ENCODE measurements at regions not wholly inside any gene's neighbourhood (a gene's known extent, or its start where the extent isn't known, plus 50 kb on each side); places are given as distances from the start of the nearest gene placed in this dataset.

GRCh38 chr4:11004818-11005217 is 320.2 kb upstream of the CLNK start:
- Histone ChIP-seq H3K36me3 (no peaks in the 10 kb centered on the region), H3K4me3 (no peak overlapping the region), H3K4me1 (no peaks in the 10 kb centered on the region), H3K27ac (replicated peaks) (no peak overlapping the region), H3K9me3 (replicated peaks) (peaks cover 15% of the 10 kb centered on the region), H3K27me3 (ENCODE audit: low read depth) (peaks cover 21% of the 10 kb centered on the region)
- intact Hi-C loops (cut with micrococcal nuclease) = no loop called here
- no peak for TF ChIP-seq CTCF (IDR thresholded peaks at IDR 0.05; ENCODE audit: borderline replicate concordance)
- DNase-seq = no peak

- Histone ChIP-seq H3K36me3 (no peaks in the 10 kb centered on the region), H3K9me3 (replicated peaks) (peaks cover 1% of the 10 kb centered on the region), H3K27me3 (ENCODE audit: low read depth) (peaks cover 19% of the 10 kb centered on the region), H3K4me3 (no peak overlapping the region), H3K4me1 (no peaks in the 10 kb centered on the region), H3K27ac (replicated peaks) (no peak overlapping the region)
- no peak for TF ChIP-seq CTCF (IDR thresholded peaks at IDR 0.05; ENCODE audit: borderline replicate concordance)
- DNase-seq = no peak
- intact Hi-C loops (cut with micrococcal nuclease) = no loop called here
Observed at GRCh38 chr4:11002961-11003360, 318.4 kb upstream of the CLNK start.

GRCh38 chr4:10998846-10999245 is 314.3 kb upstream of the CLNK start:
- no peak overlapping the region for H3K27ac ChIP-seq (replicated peaks)
- TF ChIP-seq CTCF (IDR thresholded peaks at IDR 0.05; ENCODE audit: borderline replicate concordance) = no peak
- H3K27me3 ChIP-seq (ENCODE audit: low read depth) = no peaks in the 10 kb centered on the region
- H3K4me1 ChIP-seq = no peaks in the 10 kb centered on the region
- DNase-seq = no peak
- H3K9me3 ChIP-seq (replicated peaks) = no peaks in the 10 kb centered on the region
- intact Hi-C loops (cut with micrococcal nuclease) = no loop called here
- no peaks in the 10 kb centered on the region for H3K36me3 ChIP-seq
- H3K4me3 ChIP-seq = no peak overlapping the region

- TF ChIP-seq CTCF (IDR thresholded peaks at IDR 0.05; ENCODE audit: borderline replicate concordance) = no peak
- Histone ChIP-seq H3K36me3 (no peaks in the 10 kb centered on the region), H3K4me1 (no peaks in the 10 kb centered on the region), H3K9me3 (replicated peaks) (peaks cover 6% of the 10 kb centered on the region), H3K4me3 (no peak overlapping the region), H3K27me3 (ENCODE audit: low read depth) (peaks cover 10% of the 10 kb centered on the region), H3K27ac (replicated peaks) (no peak overlapping the region)
- no peak for DNase-seq
- intact Hi-C loops (cut with micrococcal nuclease) = no loop called here
Observed at GRCh38 chr4:10984815-10985214, 300.2 kb upstream of the CLNK start.

GRCh38 chr4:10983885-10984640 is 299.5 kb upstream of the CLNK start:
- TF ChIP-seq CTCF (IDR thresholded peaks at IDR 0.05; ENCODE audit: borderline replicate concordance) = no peak
- intact Hi-C loops (cut with micrococcal nuclease) = no loop called here
- H3K27me3 ChIP-seq (ENCODE audit: low read depth) = peaks cover 10% of the 10 kb centered on the region
- H3K27ac ChIP-seq (replicated peaks) = no peak overlapping the region
- no peak overlapping the region for H3K4me3 ChIP-seq
- peaks cover 5% of the 10 kb centered on the region for H3K9me3 ChIP-seq (replicated peaks)
- H3K36me3 ChIP-seq = no peaks in the 10 kb centered on the region
- DNase-seq = no peak
- H3K4me1 ChIP-seq = no peaks in the 10 kb centered on the region
